GM08714 (cell line): ENCODE measurements at regions not wholly inside any gene's neighbourhood (a gene's known extent, or its start where the extent isn't known, plus 50 kb on each side); places are given as distances from the start of the nearest gene placed in this dataset.

Experiments
- H3K4me3 ChIP-seq: fragments of 200-500 bp; sonication (Bioruptor generic); 2 replicates; pipeline ENCODE4 v1.5.1; 2014; ENCODE audit warnings: mild to moderate bottlenecking, low read length, inconsistent platforms
- ZNF274 ChIP-seq: IDR thresholded peaks from 2 replicates; pipeline ENCODE4 v1.6.1; 2012; ENCODE audit warnings: mild to moderate bottlenecking, low read depth, low read length

GRCh38 chrX:46447384-46447783 lies 97.8 kb downstream of the ZNF674 start:
- no peak for TF ChIP-seq ZNF274
- peak overlapping the region; percentile 80 for H3K4me3 ChIP-seq

GRCh38 chrX:46446727-46447378 lies 98.4 kb downstream of the ZNF674 start:
- H3K4me3 ChIP-seq = peak overlapping the region; percentile 80
- no peak for TF ChIP-seq ZNF274

- TF ChIP-seq ZNF274 = no peak
Observed at GRCh38 chrX:46444011-46444410, 101.2 kb downstream of the ZNF674 start.

GRCh38 chrX:46436744-46437143 lies 108.5 kb downstream of the ZNF674 start:
- no peak overlapping the region for H3K4me3 ChIP-seq
- TF ChIP-seq ZNF274 = no peak

More at GRCh38 chrX:46444011-46444410, 101.2 kb downstream of the ZNF674 start:
- no peak overlapping the region for H3K4me3 ChIP-seq

GRCh38 chrX:46433892-46434291 lies 111.3 kb downstream of the ZNF674 start:
- no peak overlapping the region for H3K4me3 ChIP-seq
- no peak for TF ChIP-seq ZNF274

- H3K4me3 ChIP-seq = no peak overlapping the region
- no peak for TF ChIP-seq ZNF274
Observed at GRCh38 chrX:46408553-46409407, 136.4 kb downstream of the ZNF674 start.

GRCh38 chrX:46407753-46408130 lies 137.5 kb downstream of the ZNF674 start:
- no peak overlapping the region for H3K4me3 ChIP-seq
- TF ChIP-seq ZNF274 = no peak

GRCh38 chrX:46407036-46407752 lies 138.0 kb downstream of the ZNF674 start:
- no peak for TF ChIP-seq ZNF274
- H3K4me3 ChIP-seq = no peak overlapping the region

GRCh38 chrX:46404774-46405173 lies 140.4 kb downstream of the ZNF674 start:
- no peak for TF ChIP-seq ZNF274
- H3K4me3 ChIP-seq = no peak overlapping the region

GRCh38 chrX:46400530-46401443 lies 144.4 kb downstream of the ZNF674 start:
- no peak overlapping the region for H3K4me3 ChIP-seq
- TF ChIP-seq ZNF274 = no peak

- TF ChIP-seq ZNF274 = no peak
- no peak overlapping the region for H3K4me3 ChIP-seq
Observed at GRCh38 chrX:46398874-46399273, 146.3 kb downstream of the ZNF674 start.

- H3K4me3 ChIP-seq = no peak overlapping the region
- TF ChIP-seq ZNF274 = no peak
Observed at GRCh38 chrX:46398126-46398525, 147.1 kb downstream of the ZNF674 start.

GRCh38 chrX:46386511-46386910 lies 158.7 kb downstream of the ZNF674 start:
- no peak for TF ChIP-seq ZNF274
- H3K4me3 ChIP-seq = no peak overlapping the region

GRCh38 chrX:46383006-46383405 lies 162.2 kb downstream of the ZNF674 start:
- H3K4me3 ChIP-seq = no peak overlapping the region
- TF ChIP-seq ZNF274 = no peak
